ENCODE measurements at regions not wholly inside any gene's neighbourhood (a gene's known extent, or its start where the extent isn't known, plus 50 kb on each side); places are given as distances from the start of the nearest gene placed in this dataset.

- no peaks in the 10 kb centered on the region for H3K9me3 Mint-ChIP-seq (ENCODE audit: low read depth)
- no peaks in the 10 kb centered on the region for H3K4me1 Mint-ChIP-seq (ENCODE audit: low read depth)
- no peak overlapping the region for H3K4me3 Mint-ChIP-seq
- H3K36me3 Mint-ChIP-seq: no peaks in the 10 kb centered on the region
- no peak overlapping the region for H3K27ac Mint-ChIP-seq
- peaks cover 12% of the 10 kb centered on the region for H3K27me3 Mint-ChIP-seq
Observed at GRCh38 chr14:58947156-58947555, 241.3 kb upstream of the DAAM1 start.

GRCh38 chr14:58947814-58948445 lies 240.5 kb upstream of the DAAM1 start:
- H3K27me3 Mint-ChIP-seq: peaks cover 12% of the 10 kb centered on the region
- H3K36me3 Mint-ChIP-seq: no peaks in the 10 kb centered on the region
- H3K4me1 Mint-ChIP-seq (ENCODE audit: low read depth): no peaks in the 10 kb centered on the region
- no peak overlapping the region for H3K4me3 Mint-ChIP-seq
- H3K27ac Mint-ChIP-seq: no peak overlapping the region
- no peaks in the 10 kb centered on the region for H3K9me3 Mint-ChIP-seq (ENCODE audit: low read depth)

- Mint-ChIP-seq H3K36me3 (no peaks in the 10 kb centered on the region), H3K9me3 (ENCODE audit: low read depth) (no peaks in the 10 kb centered on the region), H3K4me1 (ENCODE audit: low read depth) (no peaks in the 10 kb centered on the region), H3K27ac (no peak overlapping the region), H3K4me3 (no peak overlapping the region), H3K27me3 (peaks cover 16% of the 10 kb centered on the region)
Observed at GRCh38 chr14:58950555-58950954, 237.9 kb upstream of the DAAM1 start.

GRCh38 chr14:58951143-58951542 lies 237.3 kb upstream of the DAAM1 start:
- Mint-ChIP-seq H3K36me3 (no peaks in the 10 kb centered on the region), H3K4me3 (no peak overlapping the region), H3K27ac (no peak overlapping the region), H3K27me3 (peaks cover 20% of the 10 kb centered on the region), H3K4me1 (ENCODE audit: low read depth) (no peaks in the 10 kb centered on the region), H3K9me3 (ENCODE audit: low read depth) (no peaks in the 10 kb centered on the region)

GRCh38 chr14:58954052-58954451 lies 234.4 kb upstream of the DAAM1 start:
- Mint-ChIP-seq H3K9me3 (ENCODE audit: low read depth) (no peaks in the 10 kb centered on the region), H3K36me3 (no peaks in the 10 kb centered on the region), H3K27me3 (peaks cover 17% of the 10 kb centered on the region), H3K27ac (no peak overlapping the region), H3K4me1 (ENCODE audit: low read depth) (no peaks in the 10 kb centered on the region), H3K4me3 (no peak overlapping the region)

- Mint-ChIP-seq H3K27me3 (peaks cover 15% of the 10 kb centered on the region), H3K27ac (no peak overlapping the region), H3K36me3 (no peaks in the 10 kb centered on the region), H3K4me1 (ENCODE audit: low read depth) (no peaks in the 10 kb centered on the region), H3K4me3 (no peak overlapping the region), H3K9me3 (ENCODE audit: low read depth) (no peaks in the 10 kb centered on the region)
Observed at GRCh38 chr14:58954901-58955861, 233.3 kb upstream of the DAAM1 start.

GRCh38 chr14:58961045-58961731 lies 227.3 kb upstream of the DAAM1 start:
- H3K4me1 Mint-ChIP-seq (ENCODE audit: low read depth): no peaks in the 10 kb centered on the region
- H3K27me3 Mint-ChIP-seq: peaks cover 2% of the 10 kb centered on the region
- no peaks in the 10 kb centered on the region for H3K9me3 Mint-ChIP-seq (ENCODE audit: low read depth)
- no peak overlapping the region for H3K4me3 Mint-ChIP-seq
- H3K27ac Mint-ChIP-seq: no peak overlapping the region
- no peaks in the 10 kb centered on the region for H3K36me3 Mint-ChIP-seq

- no peak overlapping the region for H3K4me3 Mint-ChIP-seq
- H3K27me3 Mint-ChIP-seq: no peaks in the 10 kb centered on the region
- no peak overlapping the region for H3K27ac Mint-ChIP-seq
Observed at GRCh38 chr14:58963873-58964597, 224.4 kb upstream of the DAAM1 start.

GRCh38 chr14:58964598-58964928 lies 223.9 kb upstream of the DAAM1 start:
- Mint-ChIP-seq H3K36me3 (no peaks in the 10 kb centered on the region), H3K9me3 (ENCODE audit: low read depth) (no peaks in the 10 kb centered on the region), H3K4me1 (ENCODE audit: low read depth) (no peaks in the 10 kb centered on the region), H3K27ac (no peak overlapping the region), H3K4me3 (no peak overlapping the region), H3K27me3 (no peaks in the 10 kb centered on the region)

More at GRCh38 chr14:58963873-58964597, 224.4 kb upstream of the DAAM1 start:
- H3K36me3 Mint-ChIP-seq: no peaks in the 10 kb centered on the region
- H3K9me3 Mint-ChIP-seq (ENCODE audit: low read depth): no peaks in the 10 kb centered on the region
- H3K4me1 Mint-ChIP-seq (ENCODE audit: low read depth): no peaks in the 10 kb centered on the region

GRCh38 chr14:58965601-58966000 lies 222.9 kb upstream of the DAAM1 start:
- Mint-ChIP-seq H3K4me3 (no peak overlapping the region), H3K4me1 (ENCODE audit: low read depth) (no peaks in the 10 kb centered on the region), H3K9me3 (ENCODE audit: low read depth) (no peaks in the 10 kb centered on the region), H3K27ac (no peak overlapping the region), H3K36me3 (no peaks in the 10 kb centered on the region), H3K27me3 (no peaks in the 10 kb centered on the region)

- H3K27me3 Mint-ChIP-seq: no peaks in the 10 kb centered on the region
- H3K9me3 Mint-ChIP-seq (ENCODE audit: low read depth): no peaks in the 10 kb centered on the region
- H3K27ac Mint-ChIP-seq: no peak overlapping the region
- H3K4me3 Mint-ChIP-seq: no peak overlapping the region
- H3K4me1 Mint-ChIP-seq (ENCODE audit: low read depth): no peaks in the 10 kb centered on the region
- H3K36me3 Mint-ChIP-seq: no peaks in the 10 kb centered on the region
Observed at GRCh38 chr14:58966997-58967396, 221.5 kb upstream of the DAAM1 start.

GRCh38 chr14:58969951-58970751 lies 218.3 kb upstream of the DAAM1 start:
- Mint-ChIP-seq H3K9me3 (ENCODE audit: low read depth) (no peaks in the 10 kb centered on the region), H3K36me3 (no peaks in the 10 kb centered on the region), H3K4me3 (no peak overlapping the region), H3K27me3 (no peaks in the 10 kb centered on the region), H3K27ac (no peak overlapping the region), H3K4me1 (ENCODE audit: low read depth) (no peaks in the 10 kb centered on the region)

- no peaks in the 10 kb centered on the region for H3K27me3 Mint-ChIP-seq
Observed at GRCh38 chr14:58972233-58973017, 216.0 kb upstream of the DAAM1 start.

More at GRCh38 chr14:58972233-58973017, 216.0 kb upstream of the DAAM1 start:
- H3K27ac Mint-ChIP-seq: no peak overlapping the region
- H3K9me3 Mint-ChIP-seq (ENCODE audit: low read depth): no peaks in the 10 kb centered on the region
- no peak overlapping the region for H3K4me3 Mint-ChIP-seq
- H3K4me1 Mint-ChIP-seq (ENCODE audit: low read depth): no peaks in the 10 kb centered on the region
- H3K36me3 Mint-ChIP-seq: no peaks in the 10 kb centered on the region
